Stimulated activated CD8-positive, alpha-beta memory T cell treated with anti-CD3 and anti-CD28 coated beads, Interleukin-12 subunit alpha, Interleukin-12 subunit beta, amount 100 ng/mL, for 1 hour (primary cell): ENCODE measurements at regions not wholly inside any gene's neighbourhood (a gene's known extent, or its start where the extent isn't known, plus 50 kb on each side); places are given as distances from the start of the nearest gene placed in this dataset.
"Not testable (repeated sequence)": the region's sequence is repeated elsewhere in the genome, so short reads cannot be mapped to it uniquely, and the experiment has no call there.

ENCODE experiments used
- DNase-seq: peaks from one replicate; pipeline ENCODE4 v3.0.0-alpha.2; 2020; ENCODE audit warnings: low read depth

GRCh38 chrX:9345957-9346356, 118.9 kb upstream of the TBL1X start:
- DNase-seq, result no peak

- DNase-seq, result no peak
Measured at GRCh38 chrX:9349572-9350494, 115.0 kb upstream of the TBL1X start.

GRCh38 chrX:9351126-9351525, 113.7 kb upstream of the TBL1X start:
- DNase-seq, result no peak

GRCh38 chrX:9352243-9352642, 112.6 kb upstream of the TBL1X start:
- DNase-seq, result no peak

- DNase-seq, result no peak
Measured at GRCh38 chrX:9352694-9353411, 112.0 kb upstream of the TBL1X start.

GRCh38 chrX:9354918-9355317, 109.9 kb upstream of the TBL1X start:
- DNase-seq, result no peak

DNA sequence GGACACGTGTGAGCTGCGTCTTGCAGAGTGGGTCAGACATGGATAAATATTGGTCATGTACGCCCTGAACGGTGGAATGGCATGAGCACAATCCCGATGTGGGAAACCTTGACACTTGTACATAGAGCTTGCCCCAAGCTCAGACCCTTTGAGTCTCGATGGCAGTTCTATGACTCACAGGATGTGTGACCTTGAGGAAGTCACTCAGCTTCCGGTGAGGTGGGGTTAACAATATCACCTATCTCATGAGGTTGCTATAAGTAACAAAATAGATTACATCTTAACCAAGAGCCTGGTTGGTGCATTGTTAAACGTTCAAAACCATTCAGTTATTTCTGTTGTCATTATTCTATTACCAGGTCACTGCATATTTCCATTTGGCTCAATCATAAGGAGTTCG, 109.1 kb upstream of the TBL1X start:
- no peak for DNase-seq

GRCh38 chrX:9356846-9357245, 108.0 kb upstream of the TBL1X start:
- DNase-seq, result no peak

DNA sequence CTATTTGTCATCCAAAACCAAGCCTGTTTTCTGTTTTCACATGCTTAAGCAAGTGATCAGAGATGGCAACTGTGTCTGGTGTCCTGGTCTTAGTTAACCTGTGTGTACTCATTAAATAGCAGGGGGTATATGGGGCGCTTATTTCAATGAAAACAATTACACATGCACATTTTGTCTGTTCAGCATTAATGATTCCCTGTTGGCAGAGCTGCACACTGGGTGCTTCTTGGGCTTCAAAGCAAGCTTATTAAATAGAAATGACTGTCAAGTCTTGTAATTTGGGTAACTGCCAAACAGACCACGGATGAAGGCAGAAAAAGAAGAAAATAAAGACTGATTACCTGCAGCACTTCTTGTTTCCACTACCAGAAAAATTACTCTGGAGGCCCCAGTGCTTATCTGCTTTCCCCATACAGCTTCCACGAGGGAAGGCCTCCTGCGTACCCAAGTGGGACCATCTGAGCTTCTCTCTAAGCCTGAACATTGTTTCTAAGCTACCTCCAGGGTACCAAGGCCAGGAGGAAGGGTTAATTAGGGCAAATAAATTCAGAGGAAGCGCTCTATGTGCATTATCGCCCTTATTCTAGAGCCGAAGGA, 107.2 kb upstream of the TBL1X start:
- no peak for DNase-seq

DNA sequence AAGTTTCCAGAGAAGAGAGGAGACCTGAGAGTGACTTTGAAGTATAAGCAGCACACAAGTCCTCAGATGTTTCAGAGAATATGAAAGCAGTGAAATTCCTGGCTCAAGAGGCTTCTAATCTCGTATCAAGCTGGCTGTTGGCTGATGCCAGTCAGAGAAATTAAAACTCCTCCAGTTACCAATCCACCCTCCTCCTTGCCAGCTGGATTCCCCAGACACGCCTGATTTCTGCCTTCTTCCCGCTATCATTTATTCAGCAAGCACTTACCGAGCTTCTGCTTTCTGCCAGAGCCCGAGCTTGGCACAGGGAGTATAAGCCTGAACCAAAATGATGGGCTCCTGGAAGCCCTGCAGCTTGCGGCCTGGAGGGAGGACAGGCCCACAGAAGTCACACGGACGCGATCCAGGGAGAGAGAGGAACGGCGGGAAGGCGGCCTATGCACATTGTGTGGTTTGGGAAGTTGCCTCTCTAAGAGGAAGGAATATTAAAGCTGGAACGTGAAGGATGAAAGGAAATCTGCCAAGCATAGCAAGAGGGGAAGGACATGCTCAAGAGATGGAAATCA, 102.4 kb upstream of the TBL1X start:
- DNase-seq, result no peak

- DNase-seq, result no peak
Measured at GRCh38 chrX:9367421-9367820, 97.4 kb upstream of the TBL1X start.

DNA sequence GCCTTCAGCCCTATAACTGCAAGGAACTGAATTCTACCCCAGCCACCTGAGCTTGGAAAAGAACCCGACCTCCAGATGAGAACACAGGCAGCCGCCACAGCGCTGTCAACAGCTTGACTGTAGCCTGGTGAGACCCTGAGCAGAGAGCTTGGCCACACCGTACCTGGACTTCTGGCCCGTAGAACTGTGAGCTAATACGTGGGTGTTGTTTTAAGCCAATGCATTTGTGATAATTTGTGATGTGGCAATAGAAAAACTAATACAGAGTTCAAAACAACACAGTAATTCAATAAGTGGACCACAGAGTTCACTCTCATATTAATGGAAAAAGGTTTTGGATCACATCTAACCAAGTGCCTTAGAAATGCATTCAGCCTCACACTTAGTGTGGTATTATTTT, 96.6 kb upstream of the TBL1X start:
- no peak for DNase-seq

- DNase-seq, result no peak
Measured at GRCh38 chrX:9369802-9370291, 95.0 kb upstream of the TBL1X start.

DNA sequence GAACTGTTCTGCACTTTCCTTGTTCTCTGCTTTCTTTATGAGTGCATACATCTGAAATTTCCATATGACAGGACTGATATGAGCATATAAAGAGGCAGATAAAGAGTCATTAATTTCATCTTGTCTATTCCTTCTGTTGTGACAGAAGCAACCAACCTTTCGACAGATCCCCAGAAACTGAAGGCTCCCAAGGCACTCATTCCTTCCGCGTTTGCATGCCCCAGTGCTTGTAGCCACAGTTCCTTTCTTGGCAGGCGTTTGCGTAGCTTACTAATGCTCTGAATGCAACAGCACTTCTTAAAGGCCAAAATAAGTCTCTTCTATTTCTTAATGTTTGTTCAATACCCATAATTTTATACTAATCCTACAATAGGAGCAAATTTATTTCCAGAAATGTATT, 94.0 kb upstream of the TBL1X start:
- DNase-seq, result no peak

DNA sequence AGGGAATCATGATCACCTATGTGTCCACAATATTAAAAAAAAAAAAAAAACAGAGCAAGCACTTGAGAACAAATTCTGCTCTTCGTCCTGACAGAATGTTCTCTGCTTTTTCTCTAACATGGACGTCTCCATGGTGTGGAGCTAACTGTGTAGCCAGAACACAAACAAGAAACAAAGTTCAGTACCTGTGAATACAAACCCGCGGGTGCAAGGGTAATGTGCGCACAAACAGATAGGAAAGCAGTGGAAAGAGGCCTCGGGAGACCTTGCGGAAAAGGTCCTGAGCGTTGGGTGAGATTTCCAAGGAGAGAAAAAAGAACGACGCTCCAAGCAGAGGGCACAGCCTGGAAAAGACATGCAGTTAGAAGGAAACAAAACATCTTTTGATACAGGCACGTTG, 92.0 kb upstream of the TBL1X start:
- no peak for DNase-seq

DNA sequence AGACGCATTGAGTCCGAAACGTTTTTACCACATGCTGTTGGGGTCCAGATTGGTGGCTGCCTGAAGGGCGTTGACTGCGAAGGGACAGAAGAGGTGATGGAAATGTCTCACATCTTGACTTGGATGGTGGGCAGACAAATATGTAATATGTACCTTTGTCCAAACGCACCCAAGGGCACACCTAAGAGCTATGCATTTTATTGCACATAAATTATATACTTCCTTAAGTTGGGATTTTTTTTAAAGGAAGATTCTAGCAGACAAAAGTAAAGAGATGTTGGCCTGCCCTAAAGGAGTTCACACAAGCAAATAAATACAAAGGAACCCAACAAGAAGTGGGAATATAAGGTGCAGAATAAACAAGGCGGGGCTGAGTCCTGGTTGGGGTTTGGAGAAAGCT, 91.1 kb upstream of the TBL1X start:
- no peak for DNase-seq

DNA sequence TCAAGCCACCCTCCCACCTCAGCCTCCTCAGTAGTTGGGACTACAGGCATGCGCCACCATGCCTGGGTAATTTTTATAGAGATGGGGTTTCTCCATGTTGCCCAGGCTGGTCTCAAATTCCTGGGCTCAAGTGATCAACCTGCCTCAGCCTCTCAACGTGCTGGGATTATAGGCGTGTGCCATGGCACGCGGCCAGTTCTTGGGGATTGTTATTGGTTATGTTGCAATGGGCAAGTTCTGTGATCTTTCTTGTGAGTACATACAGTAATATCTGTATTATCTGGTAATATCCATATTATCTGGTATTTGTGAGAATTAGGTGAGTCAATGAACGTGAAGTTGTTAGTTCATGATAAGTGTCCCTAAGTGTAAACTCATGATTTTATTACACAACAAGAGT, 90.3 kb upstream of the TBL1X start:
- DNase-seq, result no peak

GRCh38 chrX:9376111-9376510, 88.7 kb upstream of the TBL1X start:
- no peak for DNase-seq

- not testable (repeated sequence) for DNase-seq
Measured at GRCh38 chrX:9377216-9377615, 87.6 kb upstream of the TBL1X start.

GRCh38 chrX:9378980-9379696, 85.7 kb upstream of the TBL1X start:
- no peak for DNase-seq

DNA sequence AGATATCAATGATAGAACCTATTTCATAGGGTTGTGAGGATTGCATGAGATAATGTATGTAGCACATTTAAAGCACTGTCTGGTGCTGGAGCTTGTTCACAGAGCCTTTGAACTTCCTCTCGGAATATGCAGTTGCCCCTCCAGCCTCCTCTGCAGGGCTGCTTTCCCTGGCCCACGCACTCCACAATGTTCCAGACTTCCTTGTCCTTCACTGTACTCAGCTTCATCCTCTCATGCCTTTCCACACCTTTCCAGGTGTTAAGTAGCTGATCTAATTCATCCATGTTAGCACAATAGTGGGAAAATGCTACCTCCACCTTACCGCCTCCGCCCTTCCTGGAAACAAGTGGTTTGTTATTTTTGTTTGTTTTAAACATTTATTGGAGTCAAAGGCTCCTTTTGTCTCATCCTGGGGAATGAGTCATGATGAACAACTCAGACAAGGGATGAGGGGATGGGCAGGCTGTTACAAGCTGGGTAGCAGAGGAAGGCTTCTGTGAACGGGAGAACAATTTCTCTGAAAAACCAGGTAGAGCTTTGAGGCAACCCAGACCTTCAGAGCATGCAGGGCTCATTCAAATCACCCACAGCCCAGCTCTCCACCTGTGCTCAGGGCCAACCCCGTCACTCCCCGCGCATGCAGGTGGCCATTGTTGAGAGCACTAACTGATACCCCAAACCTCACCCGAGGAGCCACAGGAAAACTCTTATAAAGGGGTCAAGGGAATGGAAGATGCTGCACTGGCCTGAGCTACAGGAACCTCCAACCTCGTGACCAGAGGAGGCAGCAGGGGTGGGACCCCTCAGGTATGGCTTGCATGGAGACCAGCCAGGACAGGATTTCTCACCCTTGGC, 84.9 kb upstream of the TBL1X start:
- no peak for DNase-seq
